ENCODE measurements at regions not wholly inside any gene's neighbourhood (a gene's known extent, or its start where the extent isn't known, plus 50 kb on each side); places are given as distances from the start of the nearest gene placed in this dataset.

DNA sequence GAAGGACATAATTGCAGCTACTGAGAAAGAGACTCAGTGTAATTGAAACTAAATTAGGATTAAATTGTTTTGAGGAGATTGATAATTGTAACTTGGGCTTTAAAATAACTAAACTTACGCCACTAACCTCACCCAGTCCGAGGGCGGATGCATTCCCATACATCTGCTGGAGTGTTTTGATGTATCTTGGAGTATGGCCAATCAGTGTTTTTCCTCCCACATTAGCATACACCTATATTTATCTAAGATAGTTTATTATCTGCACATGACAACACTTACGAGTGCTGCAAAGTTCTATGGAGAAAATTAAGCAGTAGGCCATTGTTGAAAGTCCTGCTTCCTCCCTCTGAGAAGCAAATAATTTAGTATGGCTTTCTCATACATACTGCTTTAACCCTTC is 184.7 kb upstream of the PLEKHG7 start:
- no peaks in the 10 kb centered on the region for H3K36me3 ChIP-seq (ENCODE audit: control insufficient read depth, insufficient read depth, low read length)
- peaks cover 8% of the 10 kb centered on the region; the same call in 1 of the 2 replicates for H3K9me3 ChIP-seq
- H3K36me3 Mint-ChIP-seq (ENCODE audit: insufficient read depth, unreplicated experiment), result no peaks in the 10 kb centered on the region
- no peak overlapping the region for H3K4me3 Mint-ChIP-seq (ENCODE audit: unreplicated experiment)
- no TSS peak for BruUV-seq (replicated peaks)
- no peaks in the 10 kb centered on the region for H3K27me3 ChIP-seq (replicated peaks; ENCODE audit: control insufficient read depth, insufficient read depth, low read length)
- H3K27ac Mint-ChIP-seq (ENCODE audit: unreplicated experiment), result no peak overlapping the region
- no peak for DNase-seq
- no peak overlapping the region for H3K4me3 ChIP-seq (ENCODE audit: low read depth, low read length)
- no peaks in the 10 kb centered on the region for H3K9me3 Mint-ChIP-seq (ENCODE audit: unreplicated experiment)
- ChIA-PET CTCF (no interaction called here), POLR2A (no interaction called here)
- intact Hi-C loops (cut with micrococcal nuclease; ENCODE audit: unreplicated experiment), result no loop called here
- TF ChIP-seq, protein P1, sequence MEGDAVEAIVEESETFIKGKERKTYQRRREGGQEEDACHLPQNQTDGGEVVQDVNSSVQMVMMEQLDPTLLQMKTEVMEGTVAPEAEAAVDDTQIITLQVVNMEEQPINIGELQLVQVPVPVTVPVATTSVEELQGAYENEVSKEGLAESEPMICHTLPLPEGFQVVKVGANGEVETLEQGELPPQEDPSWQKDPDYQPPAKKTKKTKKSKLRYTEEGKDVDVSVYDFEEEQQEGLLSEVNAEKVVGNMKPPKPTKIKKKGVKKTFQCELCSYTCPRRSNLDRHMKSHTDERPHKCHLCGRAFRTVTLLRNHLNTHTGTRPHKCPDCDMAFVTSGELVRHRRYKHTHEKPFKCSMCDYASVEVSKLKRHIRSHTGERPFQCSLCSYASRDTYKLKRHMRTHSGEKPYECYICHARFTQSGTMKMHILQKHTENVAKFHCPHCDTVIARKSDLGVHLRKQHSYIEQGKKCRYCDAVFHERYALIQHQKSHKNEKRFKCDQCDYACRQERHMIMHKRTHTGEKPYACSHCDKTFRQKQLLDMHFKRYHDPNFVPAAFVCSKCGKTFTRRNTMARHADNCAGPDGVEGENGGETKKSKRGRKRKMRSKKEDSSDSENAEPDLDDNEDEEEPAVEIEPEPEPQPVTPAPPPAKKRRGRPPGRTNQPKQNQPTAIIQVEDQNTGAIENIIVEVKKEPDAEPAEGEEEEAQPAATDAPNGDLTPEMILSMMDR (IDR thresholded peaks at IDR 0.05; ENCODE audit: insufficient read depth in 1 of 2, low read depth in 1 of 2, low read length in 1 of 2, severe bottlenecking in 1 of 2, unreplicated experiment in 1 of 2), result no peak
- H3K4me1 Mint-ChIP-seq (ENCODE audit: low read depth, unreplicated experiment), result no peaks in the 10 kb centered on the region
- peaks cover 3% of the 10 kb centered on the region for H3K27me3 Mint-ChIP-seq (ENCODE audit: insufficient read depth, unreplicated experiment)
- H3K4me1 ChIP-seq, result no peaks in the 10 kb centered on the region

DNA sequence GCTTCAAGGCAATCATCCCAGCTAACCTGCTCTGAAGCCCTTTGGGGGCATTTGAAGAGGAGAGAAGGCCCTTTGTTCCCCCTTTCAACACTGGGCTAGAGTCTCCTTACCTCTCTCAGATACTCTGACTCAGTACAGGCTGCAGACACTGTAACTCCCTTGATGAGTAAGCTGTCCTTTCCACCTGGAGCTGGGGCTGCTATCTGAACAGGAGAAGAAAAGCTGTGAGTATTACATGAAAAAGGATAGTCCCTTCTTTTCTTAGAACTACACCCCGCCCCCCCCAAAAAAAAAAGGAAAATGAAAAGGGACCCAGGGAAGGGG is 186.6 kb upstream of the PLEKHG7 start:
- H3K4me3 ChIP-seq (ENCODE audit: low read depth, low read length), result no peak overlapping the region
- TF ChIP-seq, protein P1 (IDR thresholded peaks at IDR 0.05; ENCODE audit: insufficient read depth in 1 of 2, low read depth in 1 of 2, low read length in 1 of 2, severe bottlenecking in 1 of 2, unreplicated experiment in 1 of 2), result no peak
- Mint-ChIP-seq H3K9me3 (ENCODE audit: unreplicated experiment) (no peaks in the 10 kb centered on the region), H3K27ac (ENCODE audit: unreplicated experiment) (no peak overlapping the region), H3K4me1 (ENCODE audit: low read depth, unreplicated experiment) (no peaks in the 10 kb centered on the region), H3K4me3 (ENCODE audit: unreplicated experiment) (no peak overlapping the region), H3K36me3 (ENCODE audit: insufficient read depth, unreplicated experiment) (no peaks in the 10 kb centered on the region), H3K27me3 (ENCODE audit: insufficient read depth, unreplicated experiment) (peaks cover 3% of the 10 kb centered on the region)
- ChIA-PET POLR2A (no interaction called here), CTCF (no interaction called here)
- H3K9me3 ChIP-seq, result peaks cover 8% of the 10 kb centered on the region; the same call in 1 of the 2 replicates
- H3K36me3 ChIP-seq (ENCODE audit: control insufficient read depth, insufficient read depth, low read length), result no peaks in the 10 kb centered on the region
- intact Hi-C loops (cut with micrococcal nuclease; ENCODE audit: unreplicated experiment), result no loop called here
- no peaks in the 10 kb centered on the region for H3K4me1 ChIP-seq
- BruUV-seq (replicated peaks), result no TSS peak
- DNase-seq, result no peak
- no peaks in the 10 kb centered on the region for H3K27me3 ChIP-seq (replicated peaks; ENCODE audit: control insufficient read depth, insufficient read depth, low read length)

DNA sequence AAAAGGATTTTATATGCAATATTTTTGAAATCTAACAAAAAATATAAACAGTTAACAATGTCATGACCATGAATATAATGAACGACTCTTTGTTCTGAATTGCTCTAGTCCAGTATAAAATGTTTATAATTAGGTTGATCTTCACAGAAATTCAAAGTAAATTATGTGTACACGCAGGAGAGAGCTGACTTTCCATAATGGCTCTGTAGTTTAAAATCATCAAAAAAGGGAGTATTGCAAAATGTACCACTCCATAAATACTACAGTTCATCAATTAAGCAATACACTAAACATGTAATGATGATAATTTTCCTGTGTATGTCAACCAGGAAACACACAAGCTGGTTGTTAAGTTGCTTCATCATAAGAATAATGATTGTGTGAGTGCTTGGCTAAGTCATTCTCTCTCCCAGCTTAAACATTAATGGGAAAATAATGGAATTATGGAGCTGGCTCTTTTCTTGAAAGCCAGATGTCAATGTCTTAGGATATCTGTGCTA is 189.5 kb upstream of the PLEKHG7 start:
- Mint-ChIP-seq H3K4me3 (ENCODE audit: unreplicated experiment) (no peak overlapping the region), H3K27me3 (ENCODE audit: insufficient read depth, unreplicated experiment) (no peaks in the 10 kb centered on the region), H3K9me3 (ENCODE audit: unreplicated experiment) (no peaks in the 10 kb centered on the region), H3K4me1 (ENCODE audit: low read depth, unreplicated experiment) (no peaks in the 10 kb centered on the region), H3K36me3 (ENCODE audit: insufficient read depth, unreplicated experiment) (no peaks in the 10 kb centered on the region), H3K27ac (ENCODE audit: unreplicated experiment) (no peak overlapping the region)
- H3K4me1 ChIP-seq, result no peaks in the 10 kb centered on the region
- no peaks in the 10 kb centered on the region for H3K36me3 ChIP-seq (ENCODE audit: control insufficient read depth, insufficient read depth, low read length)
- H3K4me3 ChIP-seq (ENCODE audit: low read depth, low read length), result no peak overlapping the region
- intact Hi-C loops (cut with micrococcal nuclease; ENCODE audit: unreplicated experiment), result no loop called here
- H3K9me3 ChIP-seq, result peaks cover 8% of the 10 kb centered on the region; the same call in 1 of the 2 replicates
- TF ChIP-seq, protein P1 (IDR thresholded peaks at IDR 0.05; ENCODE audit: insufficient read depth in 1 of 2, low read depth in 1 of 2, low read length in 1 of 2, severe bottlenecking in 1 of 2, unreplicated experiment in 1 of 2), result no peak
- BruUV-seq (replicated peaks), result no TSS peak
- ChIA-PET POLR2A (no interaction called here), CTCF (no interaction called here)
- DNase-seq, result no peak
- H3K27me3 ChIP-seq (replicated peaks; ENCODE audit: control insufficient read depth, insufficient read depth, low read length), result no peaks in the 10 kb centered on the region

All from Caco-2 (cell line).